ENCODE measurements at regions not wholly inside any gene's neighbourhood (a gene's known extent, or its start where the extent isn't known, plus 50 kb on each side); places are given as distances from the start of the nearest gene placed in this dataset.
"Not testable (repeated sequence)": the region's sequence is repeated elsewhere in the genome, so short reads cannot be mapped to it uniquely, and the experiment has no call there.

- Histone ChIP-seq H3K9ac (ENCODE audit: low read depth in 1 of 2, low read length in 2 of 2) (no peak overlapping the region), H3K27me3 (ENCODE audit: control insufficient read depth in 4 of 4, insufficient read depth in 4 of 4, low read length in 3 of 4) (no peaks in the 10 kb centered on the region), H3K4me1 (ENCODE audit: control insufficient read depth in 4 of 4, insufficient read depth in 4 of 4, low read length in 3 of 4) (peaks cover 0 to 9% (median 6%) of the 10 kb centered on the region in 4 donors), H3K36me3 (ENCODE audit: control insufficient read depth in 4 of 4, insufficient read depth in 3 of 4, low read depth in 1 of 4, low read length in 3 of 4) (no peaks in the 10 kb centered on the region), H3K4me3 (ENCODE audit: low read depth in 1 of 3, low read length in 3 of 3) (no peak overlapping the region), H3K9me3 (ENCODE audit: control insufficient read depth in 4 of 4, low read length in 3 of 4) (no peaks in the 10 kb centered on the region), H3K27ac (ENCODE audit: low read depth in 1 of 2, low read length in 2 of 2) (no peak overlapping the region)
- TF ChIP-seq HNF4A (conservative IDR thresholded peaks at IDR 0.05) (peak in 1 of 2 donors; percentile 26), SP1 (IDR thresholded peaks at IDR 0.05) (no peak), RXRA (IDR thresholded peaks at IDR 0.05) (peak; percentile 69 to 99)
- WGBS, result 44% methylated on average over 15 of the region's 15 CpGs
- no peak for DNase-seq (ENCODE audit: low spot score)
Observed at GRCh38 chr14:105581551-105582341, 55.4 kb downstream of the TMEM121 start.

- peak; percentile 46 for DNase-seq (ENCODE audit: low spot score)
- no peaks in the 10 kb centered on the region for H3K36me3 ChIP-seq (ENCODE audit: control insufficient read depth in 4 of 4, insufficient read depth in 3 of 4, low read depth in 1 of 4, low read length in 3 of 4)
- H3K9me3 ChIP-seq (ENCODE audit: control insufficient read depth in 4 of 4, low read length in 3 of 4), result no peaks in the 10 kb centered on the region
- 84% methylated on average over 4 of the region's 4 CpGs for WGBS
- H3K27me3 ChIP-seq (ENCODE audit: control insufficient read depth in 4 of 4, insufficient read depth in 4 of 4, low read length in 3 of 4), result no peaks in the 10 kb centered on the region
- no peak overlapping the region for H3K27ac ChIP-seq (ENCODE audit: low read depth in 1 of 2, low read length in 2 of 2)
- H3K4me3 ChIP-seq (ENCODE audit: low read depth in 1 of 3, low read length in 3 of 3), result no peak overlapping the region
- H3K4me1 ChIP-seq (ENCODE audit: control insufficient read depth in 4 of 4, insufficient read depth in 4 of 4, low read length in 3 of 4), result peaks cover 0 to 9% (median 6%) of the 10 kb centered on the region in 4 donors
- TF ChIP-seq MAX (IDR thresholded peaks at IDR 0.05) (no peak), SP1 (IDR thresholded peaks at IDR 0.05) (no peak), GABPA (IDR thresholded peaks at IDR 0.05 in 1 of 2, conservative IDR thresholded peaks at IDR 0.05 in 1 of 2) (no peak), RXRA (IDR thresholded peaks at IDR 0.05) (no peak), RAD21 (IDR thresholded peaks at IDR 0.05) (no peak), ZBTB33 (IDR thresholded peaks at IDR 0.05) (no peak), FOXA2 (IDR thresholded peaks at IDR 0.05) (no peak), EGR1 (IDR thresholded peaks at IDR 0.05; ENCODE audit: low read depth in 2 of 2) (no peak), HNF4G (IDR thresholded peaks at IDR 0.05) (no peak)
- no peak overlapping the region for H3K9ac ChIP-seq (ENCODE audit: low read depth in 1 of 2, low read length in 2 of 2)
Observed at GRCh38 chr14:105582639-105583038, 56.3 kb downstream of the TMEM121 start.

- H3K9me3 ChIP-seq (ENCODE audit: control insufficient read depth in 4 of 4, low read length in 3 of 4); H3K27ac ChIP-seq (ENCODE audit: low read depth in 1 of 2, low read length in 2 of 2); H3K36me3 ChIP-seq (ENCODE audit: control insufficient read depth in 4 of 4, insufficient read depth in 3 of 4, low read depth in 1 of 4, low read length in 3 of 4); H3K4me1 ChIP-seq (ENCODE audit: control insufficient read depth in 4 of 4, insufficient read depth in 4 of 4, low read length in 3 of 4); H3K27me3 ChIP-seq (ENCODE audit: control insufficient read depth in 4 of 4, insufficient read depth in 4 of 4, low read length in 3 of 4); H3K9ac ChIP-seq (ENCODE audit: low read depth in 1 of 2, low read length in 2 of 2); H3K4me3 ChIP-seq (ENCODE audit: low read depth in 1 of 3, low read length in 3 of 3); DNase-seq (ENCODE audit: low spot score): not testable (repeated sequence)
- WGBS, result 93% methylated on average over 10 of the region's 13 CpGs
Observed at GRCh38 chr14:105583914-105584313, 57.5 kb downstream of the TMEM121 start.

- H3K27me3 ChIP-seq (ENCODE audit: control insufficient read depth in 4 of 4, insufficient read depth in 4 of 4, low read length in 3 of 4); H3K9me3 ChIP-seq (ENCODE audit: control insufficient read depth in 4 of 4, low read length in 3 of 4); H3K9ac ChIP-seq (ENCODE audit: low read depth in 1 of 2, low read length in 2 of 2); H3K36me3 ChIP-seq (ENCODE audit: control insufficient read depth in 4 of 4, insufficient read depth in 3 of 4, low read depth in 1 of 4, low read length in 3 of 4); H3K4me3 ChIP-seq (ENCODE audit: low read depth in 1 of 3, low read length in 3 of 3); H3K27ac ChIP-seq (ENCODE audit: low read depth in 1 of 2, low read length in 2 of 2); H3K4me1 ChIP-seq (ENCODE audit: control insufficient read depth in 4 of 4, insufficient read depth in 4 of 4, low read length in 3 of 4); DNase-seq (ENCODE audit: low spot score): not testable (repeated sequence)
- 91% methylated on average over 2 of the region's 2 CpGs for WGBS
Observed at GRCh38 chr14:105585290-105585689, 58.9 kb downstream of the TMEM121 start.

- H3K4me3 ChIP-seq (ENCODE audit: low read depth in 1 of 3, low read length in 3 of 3); DNase-seq (ENCODE audit: low spot score); H3K4me1 ChIP-seq (ENCODE audit: control insufficient read depth in 4 of 4, insufficient read depth in 4 of 4, low read length in 3 of 4); H3K9me3 ChIP-seq (ENCODE audit: control insufficient read depth in 4 of 4, low read length in 3 of 4); H3K27me3 ChIP-seq (ENCODE audit: control insufficient read depth in 4 of 4, insufficient read depth in 4 of 4, low read length in 3 of 4); H3K36me3 ChIP-seq (ENCODE audit: control insufficient read depth in 4 of 4, insufficient read depth in 3 of 4, low read depth in 1 of 4, low read length in 3 of 4); H3K9ac ChIP-seq (ENCODE audit: low read depth in 1 of 2, low read length in 2 of 2); H3K27ac ChIP-seq (ENCODE audit: low read depth in 1 of 2, low read length in 2 of 2): not testable (repeated sequence)
- WGBS, result 70% methylated on average over 5 of the region's 5 CpGs
Observed at GRCh38 chr14:105585722-105586121, 59.3 kb downstream of the TMEM121 start.

GRCh38 chr14:105586144-105586872, 59.9 kb downstream of the TMEM121 start:
- WGBS, result 61% methylated on average over 14 of the region's 16 CpGs
- not testable (repeated sequence) for H3K27ac ChIP-seq (ENCODE audit: low read depth in 1 of 2, low read length in 2 of 2); DNase-seq (ENCODE audit: low spot score)

More at GRCh38 chr14:105586144-105586872, 59.9 kb downstream of the TMEM121 start:
- H3K9me3 ChIP-seq (ENCODE audit: control insufficient read depth in 4 of 4, low read length in 3 of 4); H3K9ac ChIP-seq (ENCODE audit: low read depth in 1 of 2, low read length in 2 of 2); H3K27me3 ChIP-seq (ENCODE audit: control insufficient read depth in 4 of 4, insufficient read depth in 4 of 4, low read length in 3 of 4); H3K36me3 ChIP-seq (ENCODE audit: control insufficient read depth in 4 of 4, insufficient read depth in 3 of 4, low read depth in 1 of 4, low read length in 3 of 4); H3K4me1 ChIP-seq (ENCODE audit: control insufficient read depth in 4 of 4, insufficient read depth in 4 of 4, low read length in 3 of 4); H3K4me3 ChIP-seq (ENCODE audit: low read depth in 1 of 3, low read length in 3 of 3): not testable (repeated sequence)
